NCI-H526 (cell line): ENCODE measurements at regions not wholly inside any gene's neighbourhood (a gene's known extent, or its start where the extent isn't known, plus 50 kb on each side); places are given as distances from the start of the nearest gene placed in this dataset.
"Not testable (repeated sequence)": the region's sequence is repeated elsewhere in the genome, so short reads cannot be mapped to it uniquely, and the experiment has no call there.

Experiments
- DNase-seq, 2 experiments: peaks; one replicate each; lab custom pipeline; 2025; lab: John Stamatoyannopoulos, UW

DNA sequence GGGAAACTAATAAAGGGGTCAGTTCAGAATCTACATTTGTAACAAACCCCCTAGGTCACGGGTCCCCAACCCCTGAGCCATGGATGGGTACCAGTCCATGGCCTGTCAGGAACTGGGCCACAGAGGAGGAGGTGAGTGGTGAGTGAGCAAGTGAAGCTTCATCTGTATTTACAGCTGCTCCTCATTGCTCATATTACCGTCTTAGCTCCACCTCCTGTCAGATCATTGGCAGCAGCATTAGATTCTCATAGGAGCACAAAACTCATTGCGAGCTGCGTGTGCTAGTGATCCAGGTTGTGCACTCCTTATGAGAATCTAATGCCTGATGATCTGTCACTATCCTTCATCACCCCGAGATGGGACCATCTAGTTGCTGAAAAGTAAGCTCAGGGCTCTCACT lies 88.4 kb upstream of the MPP7 start:
- no peak for DNase-seq

- DNase-seq, result peak; percentile 48 to 61
These were observed 91.2 kb upstream of the MPP7 start for GRCh38 chr10:28393956-28394568.

- DNase-seq, result no peak
These were observed 93.5 kb upstream of the MPP7 start for GRCh38 chr10:28396331-28396730.

- DNase-seq, result no peak
These were observed 94.4 kb upstream of the MPP7 start for GRCh38 chr10:28397229-28397628.

GRCh38 chr10:28400176-28400575 lies 97.3 kb upstream of the MPP7 start:
- no peak for DNase-seq

- DNase-seq, result no peak
These were observed 97.8 kb upstream of the MPP7 start for GRCh38 chr10:28400681-28401080.

DNA sequence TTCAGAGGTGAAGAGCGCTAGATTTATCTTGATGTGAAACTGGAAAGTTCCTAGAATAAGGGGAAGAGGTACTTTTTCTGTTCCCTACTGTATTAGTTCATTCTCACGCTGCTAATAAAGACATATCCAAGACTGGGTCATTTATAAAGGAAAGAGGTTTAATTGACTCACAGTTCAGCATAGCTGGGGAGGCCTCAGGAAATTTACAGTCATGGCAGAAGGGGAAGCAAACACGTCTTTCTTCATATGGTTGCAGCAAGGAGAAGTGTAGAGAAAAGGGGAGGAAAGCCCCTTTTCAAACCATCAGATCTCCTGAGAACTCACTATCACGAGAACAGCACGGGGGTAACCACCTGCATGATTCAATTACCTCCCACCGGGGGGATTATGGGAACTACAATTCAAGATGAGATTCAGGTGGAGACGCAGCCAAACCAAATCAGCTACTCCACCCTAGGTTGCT lies 99.8 kb upstream of the MPP7 start:
- DNase-seq, result not testable (repeated sequence)

- no peak for DNase-seq
These were observed 100.2 kb upstream of the MPP7 start for GRCh38 chr10:28403090-28403489.

DNA sequence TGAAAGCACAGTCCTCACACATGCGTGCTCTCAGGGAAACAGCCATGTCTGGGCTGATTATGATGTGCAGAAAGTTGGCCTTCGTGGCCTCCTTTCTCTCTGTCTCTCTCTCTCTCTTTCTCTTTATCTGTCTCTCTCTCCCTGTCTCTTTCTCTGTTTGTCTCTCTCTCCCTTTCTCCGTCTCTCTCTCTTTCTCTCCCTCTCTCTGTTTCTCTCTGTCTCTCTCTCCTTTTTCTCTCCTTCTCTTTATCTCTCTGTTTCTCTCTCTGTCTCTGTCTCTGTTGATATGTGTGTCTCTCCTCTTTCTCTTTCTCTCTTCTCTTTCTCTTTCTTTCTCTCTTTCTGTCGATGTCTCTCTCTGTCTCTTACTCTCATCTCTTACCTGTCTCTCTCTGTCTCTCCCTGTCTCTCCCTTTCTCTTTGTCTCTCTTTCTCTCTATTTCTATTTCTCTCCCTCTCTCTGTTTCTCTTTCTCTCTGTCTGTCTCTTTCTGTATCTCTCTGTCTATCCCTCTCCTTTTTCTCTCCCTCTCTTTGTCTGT lies 105.4 kb upstream of the MPP7 start:
- no peak for DNase-seq

DNA sequence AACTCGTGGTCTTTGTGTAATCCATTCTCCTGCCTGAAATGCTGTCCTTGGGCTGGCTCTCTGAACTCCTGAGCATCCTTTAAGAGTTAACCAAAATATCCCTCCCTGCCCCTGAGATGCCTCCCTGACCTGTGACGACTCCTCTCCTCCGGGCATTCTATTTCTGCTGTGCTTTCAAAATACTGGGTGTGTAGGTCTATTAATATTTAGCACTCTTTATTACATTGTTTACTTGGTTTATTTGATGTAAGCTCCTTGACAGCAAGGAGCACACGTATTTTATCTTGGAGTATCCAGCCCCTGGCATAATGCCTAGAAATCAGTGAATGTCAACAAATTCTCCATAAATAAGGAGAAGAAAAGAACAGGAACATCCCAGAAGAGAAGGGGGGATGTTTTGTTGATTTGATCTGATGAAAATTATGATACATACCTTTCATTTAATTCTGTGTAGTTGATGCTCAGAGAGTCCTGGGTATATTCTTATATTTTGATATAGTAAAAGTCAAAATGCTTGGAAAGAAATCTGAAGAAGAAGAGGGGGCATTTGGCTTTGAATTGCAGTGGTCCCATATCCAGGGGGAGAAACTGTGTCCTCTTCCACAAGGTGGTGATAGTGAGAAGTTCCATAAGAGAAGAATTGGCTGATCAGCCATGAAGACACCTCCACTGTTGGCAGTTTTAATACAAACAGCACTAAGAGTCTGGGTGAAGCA lies 107.7 kb upstream of the MPP7 start:
- DNase-seq, result peak in 1 of 2 experiments; percentile 4

- no peak for DNase-seq
These were observed 108.2 kb upstream of the MPP7 start for GRCh38 chr10:28411136-28411460.

DNA sequence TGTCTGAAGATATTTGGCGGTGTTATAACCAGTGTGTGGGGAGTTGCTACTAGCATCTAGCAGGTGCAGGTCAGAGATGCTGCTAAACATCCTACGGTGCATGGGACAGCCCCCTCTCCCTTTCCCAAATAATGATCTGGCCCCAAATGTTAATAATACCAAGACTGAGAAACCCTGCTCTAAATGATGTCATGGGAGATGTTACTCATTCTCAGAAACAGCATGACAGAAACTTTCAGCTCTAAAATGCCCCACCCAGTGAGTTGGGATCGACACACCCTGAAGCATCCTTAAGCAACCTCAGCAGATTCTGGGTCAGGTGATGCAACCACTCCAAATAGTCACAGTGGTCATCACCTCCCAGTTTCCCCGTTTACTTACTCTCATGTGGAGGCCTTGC lies 108.8 kb upstream of the MPP7 start:
- no peak for DNase-seq

GRCh38 chr10:28418069-28418468 lies 114.8 kb upstream of the WAC start:
- DNase-seq, result no peak

GRCh38 chr10:28425422-28425821 lies 107.5 kb upstream of the WAC start:
- DNase-seq, result no peak

GRCh38 chr10:28426392-28427159 lies 106.3 kb upstream of the WAC start:
- DNase-seq, result no peak

- DNase-seq, result no peak
These were observed 105.5 kb upstream of the WAC start for GRCh38 chr10:28427376-28427775.

- DNase-seq, result no peak
These were observed 103.9 kb upstream of the WAC start for GRCh38 chr10:28429045-28429444.

DNA sequence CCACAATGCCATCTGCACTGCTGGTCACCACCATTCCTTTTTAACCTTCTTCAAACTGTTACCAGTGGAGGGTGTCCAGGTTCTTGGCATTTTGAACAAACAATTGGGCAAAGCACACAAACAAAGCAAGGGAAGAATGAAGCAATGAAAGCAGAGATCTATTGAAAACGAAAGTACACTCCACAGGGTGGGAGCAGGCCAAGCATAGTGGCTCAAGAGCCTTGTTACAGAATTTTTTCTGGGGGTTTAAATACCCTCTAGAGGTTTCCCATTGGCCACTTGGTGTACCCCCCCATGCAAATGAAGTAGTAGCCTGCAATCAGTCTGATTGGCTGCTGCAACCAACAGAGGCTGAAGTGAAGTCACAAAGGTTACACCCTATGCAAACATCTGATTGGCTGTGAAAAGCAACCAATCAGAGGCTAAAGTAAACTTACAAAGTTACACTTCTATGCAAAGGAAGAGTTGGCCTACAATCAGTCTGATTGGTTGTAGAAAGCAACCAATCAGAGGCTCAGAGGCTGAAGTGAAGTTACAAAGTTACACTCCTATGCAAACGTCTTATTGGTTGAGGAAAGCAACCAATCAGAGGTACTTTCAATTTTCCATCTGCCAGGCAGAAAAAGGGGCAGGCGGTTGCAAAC lies 103.2 kb upstream of the WAC start:
- no peak for DNase-seq

- DNase-seq, result no peak
These were observed 101.8 kb upstream of the WAC start for GRCh38 chr10:28431139-28431538.

- peak; percentile 46 to 59 for DNase-seq
These were observed 100.7 kb upstream of the WAC start for GRCh38 chr10:28432210-28432676.

DNA sequence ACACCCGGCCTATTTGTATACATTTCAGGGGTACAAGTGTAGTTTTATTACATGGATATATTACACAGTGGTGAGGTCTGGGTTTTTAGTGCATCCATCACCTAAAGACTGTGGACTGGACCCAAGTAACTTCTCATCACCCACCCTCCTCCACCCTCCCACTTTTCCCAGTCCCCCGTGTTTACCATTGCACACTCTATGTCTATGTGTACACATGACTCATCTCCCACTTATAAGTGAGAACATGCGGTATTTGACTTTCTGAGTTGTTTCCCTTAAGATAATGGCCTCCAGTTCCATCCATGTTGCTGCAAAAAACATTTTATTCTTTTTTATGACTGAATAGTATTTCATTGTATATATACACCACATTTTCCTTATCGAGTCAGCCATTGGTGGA lies 98.9 kb upstream of the WAC start:
- DNase-seq, result no peak

- no peak for DNase-seq
These were observed 90.5 kb upstream of the WAC start for GRCh38 chr10:28442403-28442802.
